GM12878 (cell line): ENCODE measurements at regions not wholly inside any gene's neighbourhood (a gene's known extent, or its start where the extent isn't known, plus 50 kb on each side); places are given as distances from the start of the nearest gene placed in this dataset.

Experiments used
- ATAC-seq: fragments of 200-7000 bp; cut with Tn5 transposase; 3 replicates; pipeline ENCODE4 v1.9.1; 2020; ENCODE audit warnings: mild to moderate bottlenecking, moderate library complexity
- BruUV-seq: library from RNA; stranded (reverse); fragments of 400-500 nt; replicated peaks from 2 replicates; lab custom pipeline; 2021; lab: Mats Ljungman, UMichigan
- CTCF ChIA-PET: fragments of 300-600 bp; sonication (Branson Sonifier 250); formaldehyde crosslinking; extraction: SDS; loops from one replicate; lab custom pipeline; 2021; ENCODE audit warnings: inconsistent platforms; lab: Yijun Ruan, JAX
- POLR2A ChIA-PET: fragments of 350-600 bp; formaldehyde crosslinking; extraction: SDS; loops from one replicate; lab custom pipeline; 2021; ENCODE audit warnings: inconsistent platforms; lab: Charles Lee
- RAD21 ChIA-PET: fragments of 300-600 bp; sonication (Branson Sonifier 250); formaldehyde crosslinking; loops from one replicate; lab custom pipeline; 2023; ENCODE audit warnings: antibody characterized with exemption; ENCODE audit not compliant: unreplicated experiment; lab: Charles Lee
- SMC1A ChIA-PET: fragments of 300-600 bp; sonication (Branson Sonifier 250); formaldehyde crosslinking; loops from one replicate; lab custom pipeline; 2023; ENCODE audit not compliant: unreplicated experiment, uncharacterized antibody; lab: Charles Lee
- DNase-seq: peaks from one replicate; pipeline ENCODE4 v3.0.0-alpha.2; 2011; ENCODE audit warnings: low read depth, low spot score
- FAIRE-seq: peaks from 3 replicates; lab custom pipeline; 2011; peaks lifted over from hg19 to GRCh38; lab: Jason Lieb, UNC
- H2AFZ ChIP-seq: 2 replicates; pipeline ENCODE4 v1.6.0; 2011; ENCODE audit warnings: low read depth, low read length, control low read depth; ENCODE audit not compliant: control insufficient read depth
- H3K27ac ChIP-seq: 2 replicates; pipeline ENCODE4 v1.5.1; 2011; ENCODE audit warnings: control low read depth; ENCODE audit not compliant: control insufficient read depth, insufficient read depth
- H3K27me3 ChIP-seq, 2 experiments: replicated peaks in 1 of 2; 2 replicates each; pipeline versions ENCODE4 v1.6.0 to v1.6.1; 2011; ENCODE audit warnings: low read length in 1 of 2; ENCODE audit not compliant: control insufficient read depth in 2 of 2, insufficient read depth in 2 of 2
- H3K36me3 ChIP-seq, 2 experiments: 2 replicates each; pipeline ENCODE4 v1.5.1; 2011; ENCODE audit warnings: low read length in 1 of 2; ENCODE audit not compliant: control insufficient read depth in 2 of 2, insufficient read depth in 2 of 2
- H3K4me1 ChIP-seq: 2 replicates; pipeline ENCODE4 v1.6.1; 2011; ENCODE audit warnings: mild to moderate bottlenecking, low read length, moderate library complexity, mixed read lengths; ENCODE audit not compliant: control insufficient read depth, insufficient read depth
- H3K4me2 ChIP-seq: 2 replicates; pipeline ENCODE4 v1.6.0; 2011; ENCODE audit warnings: control low read depth; ENCODE audit not compliant: control insufficient read depth, insufficient read depth
- H3K4me3 ChIP-seq: fragments of 200-600 bp; sonication (generic); 2 replicates; pipeline ENCODE4 v1.5.1; 2016
- H3K79me2 ChIP-seq: 2 replicates; pipeline ENCODE4 v1.6.0; 2011; ENCODE audit warnings: low read length; ENCODE audit not compliant: control insufficient read depth, insufficient read depth
- H3K9ac ChIP-seq: 2 replicates; pipeline ENCODE4 v1.8.0; 2011; ENCODE audit warnings: low read length, control low read depth, mixed read lengths; ENCODE audit not compliant: control insufficient read depth, insufficient read depth
- H3K9me3 ChIP-seq: replicated peaks from 3 replicates; pipeline ENCODE4 v1.5.1; 2011; ENCODE audit warnings: mild to moderate bottlenecking, low read length; ENCODE audit not compliant: control insufficient read depth, insufficient read depth
- H4K20me1 ChIP-seq: 2 replicates; pipeline ENCODE4 v1.6.0; 2011; ENCODE audit not compliant: control insufficient read depth, insufficient read depth
- CBX3 ChIP-seq: fragments of 200-600 bp; sonication (generic); IDR thresholded peaks from 2 replicates; pipeline ENCODE4 v1.6.1; 2016; ENCODE audit warnings: low read depth, borderline replicate concordance
- FOXK2 ChIP-seq: fragments of 450-650 bp; IDR thresholded peaks from 2 replicates; pipeline ENCODE4 v1.6.1; 2017; ENCODE audit warnings: mild to moderate bottlenecking, moderate library complexity
- FOXM1 ChIP-seq: IDR thresholded peaks from 2 replicates; pipeline ENCODE4 v1.6.1; 2012; ENCODE audit warnings: low read depth, mild to moderate bottlenecking, inconsistent platforms, low read length, moderate library complexity
- MTA3 ChIP-seq: IDR thresholded peaks from 2 replicates; pipeline ENCODE4 v1.6.1; 2012; ENCODE audit warnings: low read length, inconsistent platforms, borderline replicate concordance
- MYC ChIP-seq: IDR thresholded peaks from 2 replicates; pipeline ENCODE4 v1.6.1; 2011; ENCODE audit warnings: mild to moderate bottlenecking, low read length, moderate library complexity, inconsistent platforms; ENCODE audit not compliant: insufficient read depth, insufficient replicate concordance, insufficient read length, severe bottlenecking
- SMARCA5 ChIP-seq: fragments of 450-650 bp; IDR thresholded peaks from 2 replicates; pipeline ENCODE4 v1.6.1; 2017; ENCODE audit warnings: mild to moderate bottlenecking
- TARDBP ChIP-seq: IDR thresholded peaks from 2 replicates; pipeline ENCODE4 v1.6.1; 2016; ENCODE audit warnings: borderline replicate concordance
- WGBS: methylation state at CpG from one replicate; pipeline ENCODE4 v1.1.6; 2016; ENCODE audit warnings: low lambda C conversion rate; ENCODE audit not compliant: insufficient replicate concordance, insufficient coverage; ENCODE audit errors: missing lambda C conversion rate; 5-methylcytosine and 5-hydroxymethylcytosine counted together
- in situ Hi-C: fragments of 300-500 bp; cut with MboI; formaldehyde crosslinking; loops from 9 replicates; pipeline ENCODE4 v1.14.3; 2018; ENCODE audit warnings: mixed read lengths
- intact Hi-C: fragments of 100-400 bp; cut with micrococcal nuclease; formaldehyde crosslinking; loops from one replicate; pipeline ENCODE4 v1.14.2; 2022; ENCODE audit not compliant: unreplicated experiment
- TF ChIP-seq, protein P1 (sequence below): fragments of 450-650 bp; formaldehyde crosslinking; IDR thresholded peaks from 2 replicates; pipeline ENCODE4 v1.5.0; 2022; ENCODE audit warnings: mild to moderate bottlenecking, missing genetic modification characterization
- TF ChIP-seq, protein P2 (sequence below): IDR thresholded peaks from 2 replicates; pipeline ENCODE4 v1.6.1; 2011; ENCODE audit warnings: borderline replicate concordance, low read depth, mild to moderate bottlenecking, moderate library complexity, mixed read lengths, low read length; ENCODE audit not compliant: insufficient read depth; ENCODE audit errors: extremely low read length
- TF ChIP-seq, protein P3 (sequence below): fragments of 450-650 bp; IDR thresholded peaks from 2 replicates; pipeline ENCODE4 v1.6.1; 2016; ENCODE audit warnings: mild to moderate bottlenecking, moderate library complexity, borderline replicate concordance
- TF ChIP-seq, protein P4 (sequence below): IDR thresholded peaks from 2 replicates; pipeline ENCODE4 v1.6.1; 2012; ENCODE audit warnings: low read depth, low read length, improper control_type of control experiment
- TF ChIP-seq, protein P5 (sequence below): fragments of 450-650 bp; IDR thresholded peaks from 2 replicates; pipeline ENCODE4 v1.6.1; 2017; ENCODE audit warnings: antibody characterized with exemption, mild to moderate bottlenecking, moderate library complexity

DNA sequence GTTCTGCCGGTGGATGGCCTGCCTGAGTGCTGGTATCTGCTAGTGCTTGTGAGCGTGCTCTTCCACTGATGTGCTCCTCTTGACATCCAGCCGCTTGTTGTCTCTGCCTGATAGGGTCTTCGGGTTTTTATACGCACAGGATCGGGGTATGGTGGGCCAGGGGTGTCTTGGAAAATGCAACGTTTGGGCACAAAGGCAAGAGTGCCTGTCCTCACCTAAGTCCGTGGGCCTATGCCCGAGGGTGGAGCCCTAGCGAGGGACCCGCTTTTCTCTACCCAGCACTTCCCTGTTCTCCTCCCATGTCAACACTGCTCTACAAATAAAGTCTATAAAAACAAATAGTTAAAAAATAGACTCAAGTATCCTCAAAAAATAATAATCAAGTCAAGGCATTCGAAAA, 1007.8 kb downstream of the PLA2G4A start:
- POLR2A ChIA-PET = no interaction called here
- Histone ChIP-seq H3K9ac (no peak overlapping the region), H3K4me2 (no peak overlapping the region), H4K20me1 (no peaks in the 10 kb centered on the region), H3K27ac (no peak overlapping the region), H3K9me3 (no peaks in the 10 kb centered on the region), H3K4me3 (no peak overlapping the region), H3K36me3 (no peaks in the 10 kb centered on the region), H3K4me1 (no peaks in the 10 kb centered on the region), H3K27me3 (no peaks in the 10 kb centered on the region), H2AFZ (no peak overlapping the region), H3K79me2 (no peaks in the 10 kb centered on the region)
- intact Hi-C loops (no loop called here), in situ Hi-C loops (no loop called here)
- no peak for ATAC-seq
- SMC1A ChIA-PET = no interaction called here
- WGBS = 23% methylated on average over 12 of the region's 12 CpGs
- no peak for DNase-seq
- no TSS peak for BruUV-seq
- RAD21 ChIA-PET = no interaction called here
- FAIRE-seq = no peak
- CTCF ChIA-PET = no interaction called here
- TF ChIP-seq, protein P1, sequence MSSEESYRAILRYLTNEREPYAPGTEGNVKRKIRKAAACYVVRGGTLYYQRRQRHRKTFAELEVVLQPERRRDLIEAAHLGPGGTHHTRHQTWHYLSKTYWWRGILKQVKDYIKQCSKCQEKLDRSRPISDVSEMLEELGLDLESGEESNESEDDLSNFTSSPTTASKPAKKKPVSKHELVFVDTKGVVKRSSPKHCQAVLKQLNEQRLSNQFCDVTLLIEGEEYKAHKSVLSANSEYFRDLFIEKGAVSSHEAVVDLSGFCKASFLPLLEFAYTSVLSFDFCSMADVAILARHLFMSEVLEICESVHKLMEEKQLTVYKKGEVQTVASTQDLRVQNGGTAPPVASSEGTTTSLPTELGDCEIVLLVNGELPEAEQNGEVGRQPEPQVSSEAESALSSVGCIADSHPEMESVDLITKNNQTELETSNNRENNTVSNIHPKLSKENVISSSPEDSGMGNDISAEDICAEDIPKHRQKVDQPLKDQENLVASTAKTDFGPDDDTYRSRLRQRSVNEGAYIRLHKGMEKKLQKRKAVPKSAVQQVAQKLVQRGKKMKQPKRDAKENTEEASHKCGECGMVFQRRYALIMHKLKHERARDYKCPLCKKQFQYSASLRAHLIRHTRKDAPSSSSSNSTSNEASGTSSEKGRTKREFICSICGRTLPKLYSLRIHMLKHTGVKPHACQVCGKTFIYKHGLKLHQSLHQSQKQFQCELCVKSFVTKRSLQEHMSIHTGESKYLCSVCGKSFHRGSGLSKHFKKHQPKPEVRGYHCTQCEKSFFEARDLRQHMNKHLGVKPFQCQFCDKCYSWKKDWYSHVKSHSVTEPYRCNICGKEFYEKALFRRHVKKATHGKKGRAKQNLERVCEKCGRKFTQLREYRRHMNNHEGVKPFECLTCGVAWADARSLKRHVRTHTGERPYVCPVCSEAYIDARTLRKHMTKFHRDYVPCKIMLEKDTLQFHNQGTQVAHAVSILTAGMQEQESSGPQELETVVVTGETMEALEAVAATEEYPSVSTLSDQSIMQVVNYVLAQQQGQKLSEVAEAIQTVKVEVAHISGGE (CRISPR knock-in tag) = no peak
- TF ChIP-seq, protein P2, sequence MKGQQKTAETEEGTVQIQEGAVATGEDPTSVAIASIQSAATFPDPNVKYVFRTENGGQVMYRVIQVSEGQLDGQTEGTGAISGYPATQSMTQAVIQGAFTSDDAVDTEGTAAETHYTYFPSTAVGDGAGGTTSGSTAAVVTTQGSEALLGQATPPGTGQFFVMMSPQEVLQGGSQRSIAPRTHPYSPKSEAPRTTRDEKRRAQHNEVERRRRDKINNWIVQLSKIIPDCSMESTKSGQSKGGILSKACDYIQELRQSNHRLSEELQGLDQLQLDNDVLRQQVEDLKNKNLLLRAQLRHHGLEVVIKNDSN = no peak
- TF ChIP-seq CBX3 (no peak), TARDBP (no peak), FOXM1 (no peak), FOXK2 (no peak), MYC (no peak), MTA3 (no peak), SMARCA5 (no peak)
- TF ChIP-seq, protein P3, sequence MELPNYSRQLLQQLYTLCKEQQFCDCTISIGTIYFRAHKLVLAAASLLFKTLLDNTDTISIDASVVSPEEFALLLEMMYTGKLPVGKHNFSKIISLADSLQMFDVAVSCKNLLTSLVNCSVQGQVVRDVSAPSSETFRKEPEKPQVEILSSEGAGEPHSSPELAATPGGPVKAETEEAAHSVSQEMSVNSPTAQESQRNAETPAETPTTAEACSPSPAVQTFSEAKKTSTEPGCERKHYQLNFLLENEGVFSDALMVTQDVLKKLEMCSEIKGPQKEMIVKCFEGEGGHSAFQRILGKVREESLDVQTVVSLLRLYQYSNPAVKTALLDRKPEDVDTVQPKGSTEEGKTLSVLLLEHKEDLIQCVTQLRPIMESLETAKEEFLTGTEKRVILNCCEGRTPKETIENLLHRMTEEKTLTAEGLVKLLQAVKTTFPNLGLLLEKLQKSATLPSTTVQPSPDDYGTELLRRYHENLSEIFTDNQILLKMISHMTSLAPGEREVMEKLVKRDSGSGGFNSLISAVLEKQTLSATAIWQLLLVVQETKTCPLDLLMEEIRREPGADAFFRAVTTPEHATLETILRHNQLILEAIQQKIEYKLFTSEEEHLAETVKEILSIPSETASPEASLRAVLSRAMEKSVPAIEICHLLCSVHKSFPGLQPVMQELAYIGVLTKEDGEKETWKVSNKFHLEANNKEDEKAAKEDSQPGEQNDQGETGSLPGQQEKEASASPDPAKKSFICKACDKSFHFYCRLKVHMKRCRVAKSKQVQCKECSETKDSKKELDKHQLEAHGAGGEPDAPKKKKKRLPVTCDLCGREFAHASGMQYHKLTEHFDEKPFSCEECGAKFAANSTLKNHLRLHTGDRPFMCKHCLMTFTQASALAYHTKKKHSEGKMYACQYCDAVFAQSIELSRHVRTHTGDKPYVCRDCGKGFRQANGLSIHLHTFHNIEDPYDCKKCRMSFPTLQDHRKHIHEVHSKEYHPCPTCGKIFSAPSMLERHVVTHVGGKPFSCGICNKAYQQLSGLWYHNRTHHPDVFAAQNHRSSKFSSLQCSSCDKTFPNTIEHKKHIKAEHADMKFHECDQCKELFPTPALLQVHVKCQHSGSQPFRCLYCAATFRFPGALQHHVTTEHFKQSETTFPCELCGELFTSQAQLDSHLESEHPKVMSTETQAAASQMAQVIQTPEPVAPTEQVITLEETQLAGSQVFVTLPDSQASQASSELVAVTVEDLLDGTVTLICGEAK = no peak
- TF ChIP-seq, protein P4, sequence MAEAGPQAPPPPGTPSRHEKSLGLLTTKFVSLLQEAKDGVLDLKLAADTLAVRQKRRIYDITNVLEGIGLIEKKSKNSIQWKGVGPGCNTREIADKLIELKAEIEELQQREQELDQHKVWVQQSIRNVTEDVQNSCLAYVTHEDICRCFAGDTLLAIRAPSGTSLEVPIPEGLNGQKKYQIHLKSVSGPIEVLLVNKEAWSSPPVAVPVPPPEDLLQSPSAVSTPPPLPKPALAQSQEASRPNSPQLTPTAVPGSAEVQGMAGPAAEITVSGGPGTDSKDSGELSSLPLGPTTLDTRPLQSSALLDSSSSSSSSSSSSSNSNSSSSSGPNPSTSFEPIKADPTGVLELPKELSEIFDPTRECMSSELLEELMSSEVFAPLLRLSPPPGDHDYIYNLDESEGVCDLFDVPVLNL = no peak
- TF ChIP-seq, protein P5, sequence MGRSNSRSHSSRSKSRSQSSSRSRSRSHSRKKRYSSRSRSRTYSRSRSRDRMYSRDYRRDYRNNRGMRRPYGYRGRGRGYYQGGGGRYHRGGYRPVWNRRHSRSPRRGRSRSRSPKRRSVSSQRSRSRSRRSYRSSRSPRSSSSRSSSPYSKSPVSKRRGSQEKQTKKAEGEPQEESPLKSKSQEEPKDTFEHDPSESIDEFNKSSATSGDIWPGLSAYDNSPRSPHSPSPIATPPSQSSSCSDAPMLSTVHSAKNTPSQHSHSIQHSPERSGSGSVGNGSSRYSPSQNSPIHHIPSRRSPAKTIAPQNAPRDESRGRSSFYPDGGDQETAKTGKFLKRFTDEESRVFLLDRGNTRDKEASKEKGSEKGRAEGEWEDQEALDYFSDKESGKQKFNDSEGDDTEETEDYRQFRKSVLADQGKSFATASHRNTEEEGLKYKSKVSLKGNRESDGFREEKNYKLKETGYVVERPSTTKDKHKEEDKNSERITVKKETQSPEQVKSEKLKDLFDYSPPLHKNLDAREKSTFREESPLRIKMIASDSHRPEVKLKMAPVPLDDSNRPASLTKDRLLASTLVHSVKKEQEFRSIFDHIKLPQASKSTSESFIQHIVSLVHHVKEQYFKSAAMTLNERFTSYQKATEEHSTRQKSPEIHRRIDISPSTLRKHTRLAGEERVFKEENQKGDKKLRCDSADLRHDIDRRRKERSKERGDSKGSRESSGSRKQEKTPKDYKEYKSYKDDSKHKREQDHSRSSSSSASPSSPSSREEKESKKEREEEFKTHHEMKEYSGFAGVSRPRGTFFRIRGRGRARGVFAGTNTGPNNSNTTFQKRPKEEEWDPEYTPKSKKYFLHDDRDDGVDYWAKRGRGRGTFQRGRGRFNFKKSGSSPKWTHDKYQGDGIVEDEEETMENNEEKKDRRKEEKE = no peak
